ENCODE measurements at regions not wholly inside any gene's neighbourhood (a gene's known extent, or its start where the extent isn't known, plus 50 kb on each side); places are given as distances from the start of the nearest gene placed in this dataset.

- no peaks in the 10 kb centered on the region for H3K27me3 ChIP-seq (ENCODE audit: control insufficient read depth, insufficient read depth, low read length)
- no peak overlapping the region for H3K27ac ChIP-seq (ENCODE audit: low read length)
- no peaks in the 10 kb centered on the region for H3K36me3 ChIP-seq (ENCODE audit: control insufficient read depth, insufficient read depth, low read length)
- H3K4me1 ChIP-seq (ENCODE audit: control insufficient read depth, insufficient read depth, low read length) = no peaks in the 10 kb centered on the region
- no peak overlapping the region for H3K4me3 ChIP-seq (ENCODE audit: low read length)
- DNase-seq = no peak
- H3K9me3 ChIP-seq (replicated peaks; ENCODE audit: control insufficient read depth, low read depth, low read length) = no peaks in the 10 kb centered on the region
- no CpG with 5 or more reads among the region's 3 CpGs for WGBS (ENCODE audit: insufficient coverage)
Measured at GRCh38 chr12:28618772-28619171, 428.5 kb downstream of the CCDC91 start.

GRCh38 chr12:28620281-28620680 lies 430.0 kb downstream of the CCDC91 start:
- no CpG with 5 or more reads among the region's 3 CpGs for WGBS (ENCODE audit: insufficient coverage)
- no peak for DNase-seq

GRCh38 chr12:28622406-28622805 lies 432.1 kb downstream of the CCDC91 start:
- Histone ChIP-seq H3K27ac (ENCODE audit: low read length) (no peak overlapping the region), H3K4me1 (ENCODE audit: control insufficient read depth, insufficient read depth, low read length) (no peaks in the 10 kb centered on the region), H3K36me3 (ENCODE audit: control insufficient read depth, insufficient read depth, low read length) (no peaks in the 10 kb centered on the region), H3K27me3 (ENCODE audit: control insufficient read depth, insufficient read depth, low read length) (no peaks in the 10 kb centered on the region), H3K4me3 (ENCODE audit: low read length) (no peak overlapping the region), H3K9me3 (replicated peaks; ENCODE audit: control insufficient read depth, low read depth, low read length) (no peaks in the 10 kb centered on the region)
- DNase-seq = no peak
- WGBS (ENCODE audit: insufficient coverage) = 100% methylated on average over 1 of the region's 3 CpGs

More at GRCh38 chr12:28620281-28620680, 430.0 kb downstream of the CCDC91 start:
- Histone ChIP-seq H3K27me3 (ENCODE audit: control insufficient read depth, insufficient read depth, low read length) (no peaks in the 10 kb centered on the region), H3K9me3 (replicated peaks; ENCODE audit: control insufficient read depth, low read depth, low read length) (no peaks in the 10 kb centered on the region), H3K4me1 (ENCODE audit: control insufficient read depth, insufficient read depth, low read length) (no peaks in the 10 kb centered on the region), H3K4me3 (ENCODE audit: low read length) (no peak overlapping the region), H3K27ac (ENCODE audit: low read length) (no peak overlapping the region), H3K36me3 (ENCODE audit: control insufficient read depth, insufficient read depth, low read length) (no peaks in the 10 kb centered on the region)

- 93% methylated on average over 2 of the region's 3 CpGs for WGBS (ENCODE audit: insufficient coverage)
- no peaks in the 10 kb centered on the region for H3K4me1 ChIP-seq (ENCODE audit: control insufficient read depth, insufficient read depth, low read length)
Measured at GRCh38 chr12:28626504-28626903, 436.2 kb downstream of the CCDC91 start.

GRCh38 chr12:28629691-28630090 lies 439.4 kb downstream of the CCDC91 start:
- H3K27me3 ChIP-seq (ENCODE audit: control insufficient read depth, insufficient read depth, low read length) = no peaks in the 10 kb centered on the region
- no peak overlapping the region for H3K27ac ChIP-seq (ENCODE audit: low read length)
- no peaks in the 10 kb centered on the region for H3K4me1 ChIP-seq (ENCODE audit: control insufficient read depth, insufficient read depth, low read length)
- WGBS (ENCODE audit: insufficient coverage) = 84% methylated on average over 6 of the region's 7 CpGs
- H3K4me3 ChIP-seq (ENCODE audit: low read length) = no peak overlapping the region
- DNase-seq = no peak
- H3K36me3 ChIP-seq (ENCODE audit: control insufficient read depth, insufficient read depth, low read length) = no peaks in the 10 kb centered on the region
- no peaks in the 10 kb centered on the region for H3K9me3 ChIP-seq (replicated peaks; ENCODE audit: control insufficient read depth, low read depth, low read length)

More at GRCh38 chr12:28626504-28626903, 436.2 kb downstream of the CCDC91 start:
- Histone ChIP-seq H3K27me3 (ENCODE audit: control insufficient read depth, insufficient read depth, low read length) (no peaks in the 10 kb centered on the region), H3K4me3 (ENCODE audit: low read length) (no peak overlapping the region), H3K36me3 (ENCODE audit: control insufficient read depth, insufficient read depth, low read length) (no peaks in the 10 kb centered on the region), H3K9me3 (replicated peaks; ENCODE audit: control insufficient read depth, low read depth, low read length) (no peaks in the 10 kb centered on the region), H3K27ac (ENCODE audit: low read length) (no peak overlapping the region)
- no peak for DNase-seq

- Histone ChIP-seq H3K27me3 (ENCODE audit: control insufficient read depth, insufficient read depth, low read length) (no peaks in the 10 kb centered on the region), H3K36me3 (ENCODE audit: control insufficient read depth, insufficient read depth, low read length) (no peaks in the 10 kb centered on the region), H3K27ac (ENCODE audit: low read length) (no peak overlapping the region), H3K4me3 (ENCODE audit: low read length) (no peak overlapping the region), H3K9me3 (replicated peaks; ENCODE audit: control insufficient read depth, low read depth, low read length) (no peaks in the 10 kb centered on the region), H3K4me1 (ENCODE audit: control insufficient read depth, insufficient read depth, low read length) (no peaks in the 10 kb centered on the region)
- DNase-seq = no peak
- no CpG with 5 or more reads among the region's 7 CpGs for WGBS (ENCODE audit: insufficient coverage)
Measured at GRCh38 chr12:28631831-28632230, 441.6 kb downstream of the CCDC91 start.

GRCh38 chr12:28640519-28640918 lies 450.3 kb downstream of the CCDC91 start:
- Histone ChIP-seq H3K36me3 (ENCODE audit: control insufficient read depth, insufficient read depth, low read length) (no peaks in the 10 kb centered on the region), H3K27me3 (ENCODE audit: control insufficient read depth, insufficient read depth, low read length) (no peaks in the 10 kb centered on the region), H3K27ac (ENCODE audit: low read length) (no peak overlapping the region), H3K4me3 (ENCODE audit: low read length) (no peak overlapping the region), H3K9me3 (replicated peaks; ENCODE audit: control insufficient read depth, low read depth, low read length) (no peaks in the 10 kb centered on the region), H3K4me1 (ENCODE audit: control insufficient read depth, insufficient read depth, low read length) (no peaks in the 10 kb centered on the region)
- 67% methylated on average over 1 of the region's 1 CpG for WGBS (ENCODE audit: insufficient coverage)
- no peak for DNase-seq

GRCh38 chr12:28645436-28645835 lies 455.2 kb downstream of the CCDC91 start:
- DNase-seq = no peak
- WGBS (ENCODE audit: insufficient coverage) = 82% methylated on average over 6 of the region's 8 CpGs
- no peaks in the 10 kb centered on the region for H3K36me3 ChIP-seq (ENCODE audit: control insufficient read depth, insufficient read depth, low read length)
- H3K27me3 ChIP-seq (ENCODE audit: control insufficient read depth, insufficient read depth, low read length) = no peaks in the 10 kb centered on the region
- H3K4me3 ChIP-seq (ENCODE audit: low read length) = no peak overlapping the region
- no peak overlapping the region for H3K27ac ChIP-seq (ENCODE audit: low read length)
- no peaks in the 10 kb centered on the region for H3K9me3 ChIP-seq (replicated peaks; ENCODE audit: control insufficient read depth, low read depth, low read length)
- H3K4me1 ChIP-seq (ENCODE audit: control insufficient read depth, insufficient read depth, low read length) = no peaks in the 10 kb centered on the region

GRCh38 chr12:28645891-28646290 lies 455.6 kb downstream of the CCDC91 start:
- Histone ChIP-seq H3K9me3 (replicated peaks; ENCODE audit: control insufficient read depth, low read depth, low read length) (no peaks in the 10 kb centered on the region), H3K27me3 (ENCODE audit: control insufficient read depth, insufficient read depth, low read length) (no peaks in the 10 kb centered on the region), H3K4me1 (ENCODE audit: control insufficient read depth, insufficient read depth, low read length) (no peaks in the 10 kb centered on the region), H3K4me3 (ENCODE audit: low read length) (no peak overlapping the region), H3K36me3 (ENCODE audit: control insufficient read depth, insufficient read depth, low read length) (no peaks in the 10 kb centered on the region), H3K27ac (ENCODE audit: low read length) (no peak overlapping the region)
- WGBS (ENCODE audit: insufficient coverage) = 95% methylated on average over 13 of the region's 13 CpGs
- DNase-seq = no peak

GRCh38 chr12:28650906-28651305 lies 460.6 kb downstream of the CCDC91 start:
- no CpG with 5 or more reads among the region's 1 CpG for WGBS (ENCODE audit: insufficient coverage)
- no peak overlapping the region for H3K27ac ChIP-seq (ENCODE audit: low read length)
- no peaks in the 10 kb centered on the region for H3K27me3 ChIP-seq (ENCODE audit: control insufficient read depth, insufficient read depth, low read length)
- H3K4me3 ChIP-seq (ENCODE audit: low read length) = no peak overlapping the region
- H3K4me1 ChIP-seq (ENCODE audit: control insufficient read depth, insufficient read depth, low read length) = no peaks in the 10 kb centered on the region
- H3K9me3 ChIP-seq (replicated peaks; ENCODE audit: control insufficient read depth, low read depth, low read length) = no peaks in the 10 kb centered on the region
- DNase-seq = no peak
- H3K36me3 ChIP-seq (ENCODE audit: control insufficient read depth, insufficient read depth, low read length) = no peaks in the 10 kb centered on the region

GRCh38 chr12:28652239-28652638 lies 462.0 kb downstream of the CCDC91 start:
- H3K27me3 ChIP-seq (ENCODE audit: control insufficient read depth, insufficient read depth, low read length) = no peaks in the 10 kb centered on the region
- H3K4me3 ChIP-seq (ENCODE audit: low read length) = no peak overlapping the region
- H3K4me1 ChIP-seq (ENCODE audit: control insufficient read depth, insufficient read depth, low read length) = no peaks in the 10 kb centered on the region
- H3K9me3 ChIP-seq (replicated peaks; ENCODE audit: control insufficient read depth, low read depth, low read length) = no peaks in the 10 kb centered on the region
- no peaks in the 10 kb centered on the region for H3K36me3 ChIP-seq (ENCODE audit: control insufficient read depth, insufficient read depth, low read length)
- H3K27ac ChIP-seq (ENCODE audit: low read length) = no peak overlapping the region
- no peak for DNase-seq
- no CpG with 5 or more reads among the region's 1 CpG for WGBS (ENCODE audit: insufficient coverage)
